ENCODE measurements at regions not wholly inside any gene's neighbourhood (a gene's known extent, or its start where the extent isn't known, plus 50 kb on each side); places are given as distances from the start of the nearest gene placed in this dataset.

- TF ChIP-seq TAF1 (IDR thresholded peaks at IDR 0.05; ENCODE audit: borderline replicate concordance, insufficient read depth, low read length) (no peak), POLR2AphosphoS5 (IDR thresholded peaks at IDR 0.05; ENCODE audit: low read depth, low read length) (no peak), SIN3A (IDR thresholded peaks at IDR 0.05; ENCODE audit: borderline replicate concordance, insufficient read depth, low read length) (no peak), FOXP2 (optimal IDR thresholded peaks at IDR 0.05; ENCODE audit: borderline replicate concordance, extremely low read depth, extremely low read length, insufficient read depth) (no peak), REST (IDR thresholded peaks at IDR 0.05; ENCODE audit: insufficient read depth in 1 of 2, low read depth in 2 of 2, low read length in 2 of 2) (no peak)
Observed at GRCh38 chr3:76038949-76039348, 253.6 kb upstream of the ZNF717 start.

- TF ChIP-seq SIN3A (IDR thresholded peaks at IDR 0.05; ENCODE audit: borderline replicate concordance, insufficient read depth, low read length) (no peak), TAF1 (IDR thresholded peaks at IDR 0.05; ENCODE audit: borderline replicate concordance, insufficient read depth, low read length) (no peak), FOXP2 (optimal IDR thresholded peaks at IDR 0.05; ENCODE audit: borderline replicate concordance, extremely low read depth, extremely low read length, insufficient read depth) (no peak)
Observed at GRCh38 chr3:76039431-76039830, 254.1 kb upstream of the ZNF717 start.

- no peak for TF ChIP-seq POLR2AphosphoS5 (IDR thresholded peaks at IDR 0.05; ENCODE audit: low read depth, low read length)
- no peak for TF ChIP-seq FOXP2 (optimal IDR thresholded peaks at IDR 0.05; ENCODE audit: borderline replicate concordance, extremely low read depth, extremely low read length, insufficient read depth)
- TF ChIP-seq REST (IDR thresholded peaks at IDR 0.05; ENCODE audit: insufficient read depth in 1 of 2, low read depth in 2 of 2, low read length in 2 of 2), result no peak
- TF ChIP-seq TAF1 (IDR thresholded peaks at IDR 0.05; ENCODE audit: borderline replicate concordance, insufficient read depth, low read length), result no peak
- TF ChIP-seq SIN3A (IDR thresholded peaks at IDR 0.05; ENCODE audit: borderline replicate concordance, insufficient read depth, low read length), result no peak
Observed at GRCh38 chr3:76040946-76041345, 255.6 kb upstream of the ZNF717 start.

GRCh38 chr3:76043746-76044145 lies 258.4 kb upstream of the ZNF717 start:
- TF ChIP-seq FOXP2 (optimal IDR thresholded peaks at IDR 0.05; ENCODE audit: borderline replicate concordance, extremely low read depth, extremely low read length, insufficient read depth) (no peak), SIN3A (IDR thresholded peaks at IDR 0.05; ENCODE audit: borderline replicate concordance, insufficient read depth, low read length) (no peak), TAF1 (IDR thresholded peaks at IDR 0.05; ENCODE audit: borderline replicate concordance, insufficient read depth, low read length) (no peak), REST (IDR thresholded peaks at IDR 0.05; ENCODE audit: insufficient read depth in 1 of 2, low read depth in 2 of 2, low read length in 2 of 2) (no peak), POLR2AphosphoS5 (IDR thresholded peaks at IDR 0.05; ENCODE audit: low read depth, low read length) (no peak)

GRCh38 chr3:76044601-76045600 lies 259.6 kb upstream of the ZNF717 start:
- TF ChIP-seq SIN3A (IDR thresholded peaks at IDR 0.05; ENCODE audit: borderline replicate concordance, insufficient read depth, low read length) (no peak), FOXP2 (optimal IDR thresholded peaks at IDR 0.05; ENCODE audit: borderline replicate concordance, extremely low read depth, extremely low read length, insufficient read depth) (no peak), REST (IDR thresholded peaks at IDR 0.05; ENCODE audit: insufficient read depth in 1 of 2, low read depth in 2 of 2, low read length in 2 of 2) (no peak), POLR2AphosphoS5 (IDR thresholded peaks at IDR 0.05; ENCODE audit: low read depth, low read length) (no peak), TAF1 (IDR thresholded peaks at IDR 0.05; ENCODE audit: borderline replicate concordance, insufficient read depth, low read length) (no peak)
